ENCODE measurements at regions not wholly inside any gene's neighbourhood (a gene's known extent, or its start where the extent isn't known, plus 50 kb on each side); places are given as distances from the start of the nearest gene placed in this dataset. TPM values are rescaled to one million over a fixed set of nuclear protein-coding genes. Genes with fewer than 3 reads are reported as not detected.

DNA sequence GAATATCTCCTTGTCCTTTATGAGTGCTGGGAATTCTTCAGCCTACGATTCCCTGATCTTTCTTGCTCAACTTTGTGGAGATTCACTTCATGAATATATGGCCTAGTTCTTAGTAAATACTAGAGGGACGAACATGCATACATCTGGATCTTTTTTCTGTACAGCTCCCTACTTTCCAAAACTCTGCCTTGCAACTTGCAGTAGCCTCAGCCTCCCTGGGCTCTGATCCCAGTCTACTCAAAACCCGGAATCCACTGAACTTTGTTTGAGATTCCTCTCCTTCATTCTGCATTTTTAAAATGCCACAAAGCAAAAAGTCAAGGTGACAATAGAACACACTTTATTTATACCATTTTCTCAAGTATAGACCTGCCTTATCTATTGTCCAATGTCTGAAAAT, 50.0 kb upstream of the PCDH7 start:
- Histone ChIP-seq H2AFZ (ENCODE audit: low read length) (no peak overlapping the region), H3K4me3 (ENCODE audit: low read length in 2 of 2) (no peak overlapping the region), H2BK5ac (ENCODE audit: low read length) (no peak overlapping the region), H3K4me1 (ENCODE audit: control insufficient read depth in 2 of 2, insufficient read depth in 1 of 2, low read depth in 1 of 2, low read length in 2 of 2) (no peaks in the 10 kb centered on the region), H3K4ac (ENCODE audit: low read length) (no peak overlapping the region), H3K27ac (replicated peaks; ENCODE audit: low read length) (no peak overlapping the region), H3K18ac (ENCODE audit: low read length) (no peak overlapping the region), H3K79me1 (ENCODE audit: low read depth, low read length) (no peaks in the 10 kb centered on the region), H4K91ac (ENCODE audit: low read depth, low read length, poor library complexity) (no peak overlapping the region), H4K8ac (ENCODE audit: low read depth, low read length) (no peak overlapping the region), H3K36me3 (replicated peaks in 1 of 2; ENCODE audit: control insufficient read depth in 2 of 2, insufficient read depth in 2 of 2, low read length in 2 of 2) (no peaks in the 10 kb centered on the region), H2AK5ac (ENCODE audit: low read depth, low read length) (no peak overlapping the region), H3K9ac (ENCODE audit: low read depth, low read length, poor library complexity) (no peak overlapping the region), H3K9me3 (replicated peaks in 1 of 2; ENCODE audit: control insufficient read depth in 2 of 2, insufficient read depth in 1 of 2, low read depth in 1 of 2, low read length in 2 of 2) (no peaks in the 10 kb centered on the region), H3K23ac (ENCODE audit: low read depth, low read length, poor library complexity) (no peak overlapping the region), H2BK15ac (ENCODE audit: low read length) (no peak overlapping the region), H3K27me3 (ENCODE audit: control insufficient read depth in 3 of 3, insufficient read depth in 3 of 3, low read depth in 1 of 3, low read length in 3 of 3) (peaks cover 0 to 2% (median 0%) of the 10 kb centered on the region in 3 experiments), H3K4me2 (ENCODE audit: insufficient read depth, low read length, poor library complexity, severe bottlenecking) (no peak overlapping the region), H3K14ac (ENCODE audit: low read length) (no peak overlapping the region), H2BK12ac (ENCODE audit: low read length) (no peak overlapping the region), H2BK120ac (ENCODE audit: low read depth, low read length) (no peak overlapping the region)
- no CpG with 5 or more reads among the region's 3 CpGs for WGBS, 2 donors (ENCODE audit: extremely low coverage in 2 of 2, insufficient read length in 2 of 2, insufficient replicate concordance in 1 of 2)
- DNase-seq (ENCODE audit: low spot score): no peak

Small RNA genes in the stretch of these regions (small RNA-seq; reads per million reads assigned to genes)
- gene AC097510.1 (ENCODE audit: insufficient read depth): not detected
